Fibroblast of villous mesenchyme (primary cell): ENCODE measurements at regions not wholly inside any gene's neighbourhood (a gene's known extent, or its start where the extent isn't known, plus 50 kb on each side); places are given as distances from the start of the nearest gene placed in this dataset.

Experiments used
- DNase-seq: peaks from one replicate; pipeline ENCODE4 v3.0.0-alpha.2; 2010; ENCODE audit warnings: low read depth
- H3K4me3 ChIP-seq: 2 replicates; pipeline ENCODE4 v1.5.1; 2011; ENCODE audit warnings: low read depth, mild to moderate bottlenecking, low read length
- TF ChIP-seq, protein P1 (sequence below): IDR thresholded peaks from 2 replicates; pipeline ENCODE4 v1.5.1; 2012; ENCODE audit warnings: low read depth, mild to moderate bottlenecking, low read length; ENCODE audit not compliant: insufficient read depth

DNA sequence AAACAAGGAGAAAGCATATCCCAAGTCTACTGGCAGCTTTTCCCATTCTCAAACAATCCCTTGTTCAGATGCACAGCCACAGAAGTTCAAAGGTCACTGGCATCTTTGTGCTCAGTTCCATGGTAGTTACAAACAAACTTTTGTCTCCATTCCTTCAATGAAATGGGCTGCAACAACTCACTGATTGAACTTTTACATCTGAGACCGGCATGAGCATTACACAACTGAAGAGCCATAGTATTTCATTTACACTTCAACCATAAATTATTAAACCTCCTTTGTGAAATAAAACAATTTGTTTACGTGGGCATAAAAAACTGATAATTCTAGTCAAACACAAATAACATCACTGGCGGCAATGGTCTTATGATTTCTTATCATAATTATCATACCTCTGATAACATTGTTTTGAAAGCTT, 67.8 kb upstream of the ARHGAP32 start:
- TF ChIP-seq, protein P1, sequence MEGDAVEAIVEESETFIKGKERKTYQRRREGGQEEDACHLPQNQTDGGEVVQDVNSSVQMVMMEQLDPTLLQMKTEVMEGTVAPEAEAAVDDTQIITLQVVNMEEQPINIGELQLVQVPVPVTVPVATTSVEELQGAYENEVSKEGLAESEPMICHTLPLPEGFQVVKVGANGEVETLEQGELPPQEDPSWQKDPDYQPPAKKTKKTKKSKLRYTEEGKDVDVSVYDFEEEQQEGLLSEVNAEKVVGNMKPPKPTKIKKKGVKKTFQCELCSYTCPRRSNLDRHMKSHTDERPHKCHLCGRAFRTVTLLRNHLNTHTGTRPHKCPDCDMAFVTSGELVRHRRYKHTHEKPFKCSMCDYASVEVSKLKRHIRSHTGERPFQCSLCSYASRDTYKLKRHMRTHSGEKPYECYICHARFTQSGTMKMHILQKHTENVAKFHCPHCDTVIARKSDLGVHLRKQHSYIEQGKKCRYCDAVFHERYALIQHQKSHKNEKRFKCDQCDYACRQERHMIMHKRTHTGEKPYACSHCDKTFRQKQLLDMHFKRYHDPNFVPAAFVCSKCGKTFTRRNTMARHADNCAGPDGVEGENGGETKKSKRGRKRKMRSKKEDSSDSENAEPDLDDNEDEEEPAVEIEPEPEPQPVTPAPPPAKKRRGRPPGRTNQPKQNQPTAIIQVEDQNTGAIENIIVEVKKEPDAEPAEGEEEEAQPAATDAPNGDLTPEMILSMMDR = no peak
- DNase-seq = no peak
- H3K4me3 ChIP-seq = no peak overlapping the region

- H3K4me3 ChIP-seq = no peak overlapping the region
- DNase-seq = no peak
- TF ChIP-seq, protein P1 = no peak
Measured at GRCh38 chr11:129258205-129258604, 66.1 kb upstream of the ARHGAP32 start.

DNA sequence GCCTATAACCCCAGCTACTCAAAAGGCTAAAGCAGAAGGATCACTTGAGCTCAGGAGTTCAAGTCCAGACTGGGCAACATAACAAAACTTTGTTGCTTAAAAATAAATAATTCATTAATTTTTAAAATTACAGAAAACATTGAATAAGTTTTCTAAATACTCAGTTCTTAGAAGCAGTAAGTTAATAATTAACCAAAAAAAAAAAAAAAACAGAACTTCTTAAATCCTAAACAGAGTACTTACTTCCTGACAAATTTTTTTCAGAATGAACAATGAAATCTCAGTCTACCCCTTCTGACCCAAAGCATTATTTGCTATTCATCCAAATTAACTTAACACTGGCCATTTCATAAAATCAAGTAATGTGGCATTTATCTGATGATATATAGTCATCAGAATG, 65.4 kb upstream of the ARHGAP32 start:
- DNase-seq = no peak
- no peak overlapping the region for H3K4me3 ChIP-seq
- TF ChIP-seq, protein P1 = no peak

GRCh38 chr11:129252621-129253020, 60.5 kb upstream of the ARHGAP32 start:
- TF ChIP-seq, protein P1 = no peak
- DNase-seq = no peak
- H3K4me3 ChIP-seq = no peak overlapping the region

- TF ChIP-seq, protein P1 = no peak
- no peak for DNase-seq
Measured at GRCh38 chr11:129251067-129251466, 58.9 kb upstream of the ARHGAP32 start.

GRCh38 chr11:129249923-129250322, 57.8 kb upstream of the ARHGAP32 start:
- TF ChIP-seq, protein P1 = no peak
- DNase-seq = no peak
- H3K4me3 ChIP-seq = no peak overlapping the region

More at GRCh38 chr11:129251067-129251466, 58.9 kb upstream of the ARHGAP32 start:
- no peak overlapping the region for H3K4me3 ChIP-seq

DNA sequence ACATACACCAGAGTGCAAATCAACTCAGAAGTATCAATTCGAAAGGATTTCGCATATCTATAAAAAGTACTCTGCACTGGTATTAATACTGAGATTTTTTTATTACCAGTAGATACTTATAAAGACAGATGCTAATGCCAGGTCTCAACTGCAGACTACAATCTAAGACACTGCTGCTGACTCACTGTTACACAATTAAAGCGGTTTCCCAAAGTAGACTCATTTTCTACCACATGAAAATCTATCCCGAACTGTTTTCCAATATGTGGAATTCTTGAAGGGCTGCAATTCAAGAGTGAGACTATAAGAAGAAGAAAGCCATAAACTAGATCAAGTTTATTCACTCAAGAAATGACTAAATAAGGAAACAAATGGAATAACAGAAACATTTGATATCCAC, 57.2 kb upstream of the ARHGAP32 start:
- TF ChIP-seq, protein P1 = no peak
- DNase-seq = peak; percentile 91
- no peak overlapping the region for H3K4me3 ChIP-seq
